Lung (tissue), 11 donors: ENCODE measurements at regions not wholly inside any gene's neighbourhood (a gene's known extent, or its start where the extent isn't known, plus 50 kb on each side); places are given as distances from the start of the nearest gene placed in this dataset.

Experiments used
- ATAC-seq: fragments of 200-7000 bp; cut with Tn5 transposase; one replicate; pipeline ENCODE4 v1.9.1; 2020; ENCODE audit warnings: moderate number of reproducible peaks; ENCODE audit not compliant: insufficient read depth, low FRiP score
- DNase-seq, 3 donors: peaks; one replicate each; pipeline ENCODE4 v3.0.0-alpha.2; 2013 to 2017
- H3K27ac ChIP-seq, 2 donors: one replicate each; pipeline ENCODE4 v1.5.1; 2013; ENCODE audit warnings: mild to moderate bottlenecking in 2 of 2, moderate library complexity in 2 of 2, control low read depth in 1 of 2, inconsistent platforms in 1 of 2, low read depth in 1 of 2, low read length in 1 of 2
- H3K27me3 ChIP-seq, 3 donors: one replicate each; pipeline ENCODE4 v1.5.1; 2013; ENCODE audit warnings: low read length in 2 of 3; ENCODE audit not compliant: control insufficient read depth in 3 of 3, insufficient read depth in 3 of 3
- H3K36me3 ChIP-seq, 4 donors: one replicate each; pipeline ENCODE4 v1.5.1; 2013; ENCODE audit warnings: low read length in 4 of 4, mild to moderate bottlenecking in 1 of 4, moderate library complexity in 1 of 4; ENCODE audit not compliant: control insufficient read depth in 4 of 4, insufficient read depth in 4 of 4
- H3K4me1 ChIP-seq, 5 donors: one replicate each; pipeline ENCODE4 v1.5.1; 2013; ENCODE audit warnings: low read length in 5 of 5, mild to moderate bottlenecking in 2 of 5, moderate library complexity in 1 of 5; ENCODE audit not compliant: control insufficient read depth in 5 of 5, insufficient read depth in 5 of 5
- H3K4me3 ChIP-seq: one replicate; pipeline ENCODE4 v1.5.1; 2013; ENCODE audit warnings: mild to moderate bottlenecking, control low read depth, moderate library complexity
- H3K9ac ChIP-seq, 2 donors: one replicate each; pipeline ENCODE4 v1.5.1; 2013; ENCODE audit warnings: low read length in 2 of 2, control low read depth in 1 of 2; ENCODE audit not compliant: insufficient read depth in 1 of 2
- H3K9me3 ChIP-seq, 4 donors: one replicate each; pipeline ENCODE4 v1.5.1; 2013; ENCODE audit warnings: low read length in 3 of 4, mild to moderate bottlenecking in 1 of 4, moderate library complexity in 1 of 4; ENCODE audit not compliant: control insufficient read depth in 4 of 4, insufficient read depth in 3 of 4
- CTCF ChIP-seq: IDR thresholded peaks from 2 replicates; pipeline ENCODE4 v1.5.1; 2012; ENCODE audit warnings: mild to moderate bottlenecking; ENCODE audit errors: control extremely low read depth, extremely low read depth
- WGBS, 2 donors: extraction: QIAGEN DNeasy Blood & Tissue Kit; methylation state at CpG; one replicate each; pipeline ENCODE4 v1.1.7; 2013; 5-methylcytosine and 5-hydroxymethylcytosine counted together
- donor health status: control.
- donor health status: control.
- donor health status: Bipolar disorder and iron deficiency.
- donor health status: healthy.
- donor health status: DM: yes; HTN: yes; CAD: no.

- H3K27me3 ChIP-seq = peaks cover 0 to 21% (median 18%) of the 10 kb centered on the region in 3 donors
- ATAC-seq = no peak
- H3K9ac ChIP-seq = no peak overlapping the region
- H3K4me1 ChIP-seq = peaks cover 0 to 17% (median 0%) of the 10 kb centered on the region in 5 donors
- no peak for TF ChIP-seq CTCF
- 90 to 95% methylated on average over 16 of the region's 16 CpGs for WGBS, 2 donors
- no peak overlapping the region for H3K27ac ChIP-seq
- no peak overlapping the region for H3K4me3 ChIP-seq
- H3K9me3 ChIP-seq = peaks cover 0 to 3% (median 0%) of the 10 kb centered on the region in 4 donors
- no peak for DNase-seq
- H3K36me3 ChIP-seq = no peaks in the 10 kb centered on the region
These were observed 103.7 kb upstream of the CLMP start for GRCh38 chr11:123298488-123299447.

GRCh38 chr11:123292647-123293046 is 97.6 kb upstream of the CLMP start:
- Histone ChIP-seq H3K4me1 (no peaks in the 10 kb centered on the region), H3K4me3 (no peak overlapping the region), H3K27me3 (peaks cover 0 to 3% (median 0%) of the 10 kb centered on the region in 3 donors), H3K36me3 (no peaks in the 10 kb centered on the region), H3K27ac (no peak overlapping the region), H3K9me3 (peaks cover 0 to 2% (median 0%) of the 10 kb centered on the region in 4 donors), H3K9ac (no peak overlapping the region)
- no peak for TF ChIP-seq CTCF
- DNase-seq = no peak
- no peak for ATAC-seq
- WGBS, 2 donors = 81 to 85% methylated on average over 2 of the region's 2 CpGs

GRCh38 chr11:123291201-123291869 is 96.3 kb upstream of the CLMP start:
- ATAC-seq = no peak
- Histone ChIP-seq H3K4me1 (no peaks in the 10 kb centered on the region), H3K9me3 (peaks cover 0 to 2% (median 0%) of the 10 kb centered on the region in 4 donors), H3K9ac (no peak overlapping the region), H3K27me3 (no peaks in the 10 kb centered on the region), H3K27ac (no peak overlapping the region), H3K4me3 (no peak overlapping the region), H3K36me3 (no peaks in the 10 kb centered on the region)
- TF ChIP-seq CTCF = no peak
- WGBS, 2 donors = 76 to 90% methylated on average over 7 of the region's 7 CpGs
- DNase-seq = no peak
